GM19035 (cell line): ENCODE measurements at regions not wholly inside any gene's neighbourhood (a gene's known extent, or its start where the extent isn't known, plus 50 kb on each side); places are given as distances from the start of the nearest gene placed in this dataset.
"Not testable (repeated sequence)": the region's sequence is repeated elsewhere in the genome, so short reads cannot be mapped to it uniquely, and the experiment has no call there.

ENCODE experiments used
- ATAC-seq: cut with Tn5 transposase; IDR thresholded peaks from one replicate; pipeline ENCODE4 v1.9.1; 2021; ENCODE audit not compliant: unreplicated experiment

- ATAC-seq = no peak
Observed at GRCh38 chr5:39633057-39633456, 208.3 kb upstream of the DAB2 start.

DNA sequence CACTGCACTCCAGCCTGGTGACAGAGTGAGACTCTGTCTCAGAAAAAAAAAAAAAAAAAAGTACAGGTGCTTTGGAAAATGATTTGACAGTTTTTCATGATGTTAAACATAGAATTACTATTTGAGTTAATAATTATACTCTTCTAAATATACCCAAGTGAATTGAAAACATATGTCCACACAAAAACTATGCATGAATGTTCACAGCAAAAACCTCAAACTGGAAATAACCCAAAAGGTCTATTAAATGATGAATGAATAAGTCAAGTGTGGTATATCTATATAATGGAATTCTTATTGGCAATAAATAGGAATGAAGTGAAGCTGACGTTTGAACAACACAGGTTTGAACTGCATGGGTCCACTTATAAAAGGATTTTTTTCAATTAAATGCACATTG lies 207.2 kb upstream of the DAB2 start:
- ATAC-seq = no peak

GRCh38 chr5:39629946-39630345 lies 205.2 kb upstream of the DAB2 start:
- no peak for ATAC-seq

DNA sequence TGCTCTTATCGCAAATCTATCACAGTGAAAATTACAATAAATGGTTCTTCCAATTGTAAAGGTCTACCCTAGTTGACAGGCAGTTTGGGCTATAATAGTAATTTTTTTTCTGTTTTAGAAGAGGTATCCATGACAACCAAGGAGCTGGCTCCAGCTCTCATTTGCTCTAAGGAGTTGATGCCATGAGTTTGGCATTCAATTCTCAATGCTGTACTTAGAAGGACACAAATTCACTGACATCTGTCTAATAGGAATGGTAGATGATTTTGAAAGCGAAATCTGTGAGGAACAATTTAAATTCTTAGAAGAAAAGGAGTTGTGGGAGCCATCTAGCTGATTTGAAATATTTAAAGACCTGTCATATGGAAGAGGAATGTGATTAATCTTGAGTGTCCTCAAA lies 203.6 kb upstream of the DAB2 start:
- no peak for ATAC-seq

- ATAC-seq = no peak
Observed at GRCh38 chr5:39624890-39625289, 200.1 kb upstream of the DAB2 start.

DNA sequence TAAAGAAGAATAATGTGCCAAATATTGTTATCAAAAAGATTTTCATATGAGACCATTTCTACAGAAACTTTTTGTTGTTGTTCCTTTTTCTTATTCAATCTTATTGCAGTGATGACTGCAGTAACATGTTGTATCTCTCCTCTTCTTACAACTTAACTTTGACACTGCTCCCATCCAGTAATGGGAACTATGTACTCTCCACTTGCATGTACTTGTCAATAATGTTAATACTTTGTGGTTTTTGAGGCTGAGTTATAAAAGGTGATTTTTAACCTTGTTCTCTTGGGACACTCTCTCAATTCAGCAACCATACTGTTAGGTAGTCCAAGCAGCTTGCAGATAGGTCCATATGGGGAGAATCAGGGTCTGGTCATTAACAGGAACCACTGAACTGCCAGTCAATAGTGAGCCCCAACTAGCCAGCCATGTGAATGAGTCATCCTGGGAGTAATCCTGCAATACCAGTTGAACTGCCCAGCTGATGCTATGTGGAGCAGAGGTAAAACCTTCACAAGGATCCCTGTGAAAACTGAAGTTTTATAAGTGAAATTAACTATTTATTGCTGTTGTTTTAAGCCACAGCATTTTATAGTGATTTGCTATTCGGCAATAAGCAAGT lies 199.6 kb upstream of the DAB2 start:
- no peak for ATAC-seq

DNA sequence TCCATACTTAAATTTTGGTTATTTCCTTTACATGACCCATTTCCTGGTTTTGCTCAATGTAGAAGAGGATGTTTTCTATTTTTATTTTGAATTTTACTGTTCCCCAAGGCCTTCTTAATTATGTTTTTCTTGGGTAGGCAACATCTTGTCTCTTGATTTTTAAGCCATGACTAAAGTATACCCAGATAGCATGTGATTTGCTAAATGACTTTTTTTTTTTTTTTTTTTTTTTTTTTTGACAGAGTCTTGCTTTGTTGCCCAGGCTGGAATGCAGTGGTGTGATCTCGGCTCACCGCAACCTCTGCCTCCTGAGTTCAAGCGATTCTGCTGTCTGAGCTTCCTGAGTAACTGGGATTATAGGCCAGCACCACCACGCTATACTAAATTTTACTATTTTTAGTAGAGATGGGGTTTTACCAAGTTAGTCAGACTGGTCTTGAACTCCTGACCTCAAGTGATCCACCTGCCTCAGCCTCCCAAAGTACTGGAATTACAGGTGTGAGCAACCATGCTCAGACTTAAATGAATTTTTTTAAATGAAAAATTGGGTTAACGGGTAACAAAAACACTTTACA lies 198.6 kb upstream of the DAB2 start:
- ATAC-seq = no peak

GRCh38 chr5:39622281-39622680 lies 197.5 kb upstream of the DAB2 start:
- no peak for ATAC-seq

DNA sequence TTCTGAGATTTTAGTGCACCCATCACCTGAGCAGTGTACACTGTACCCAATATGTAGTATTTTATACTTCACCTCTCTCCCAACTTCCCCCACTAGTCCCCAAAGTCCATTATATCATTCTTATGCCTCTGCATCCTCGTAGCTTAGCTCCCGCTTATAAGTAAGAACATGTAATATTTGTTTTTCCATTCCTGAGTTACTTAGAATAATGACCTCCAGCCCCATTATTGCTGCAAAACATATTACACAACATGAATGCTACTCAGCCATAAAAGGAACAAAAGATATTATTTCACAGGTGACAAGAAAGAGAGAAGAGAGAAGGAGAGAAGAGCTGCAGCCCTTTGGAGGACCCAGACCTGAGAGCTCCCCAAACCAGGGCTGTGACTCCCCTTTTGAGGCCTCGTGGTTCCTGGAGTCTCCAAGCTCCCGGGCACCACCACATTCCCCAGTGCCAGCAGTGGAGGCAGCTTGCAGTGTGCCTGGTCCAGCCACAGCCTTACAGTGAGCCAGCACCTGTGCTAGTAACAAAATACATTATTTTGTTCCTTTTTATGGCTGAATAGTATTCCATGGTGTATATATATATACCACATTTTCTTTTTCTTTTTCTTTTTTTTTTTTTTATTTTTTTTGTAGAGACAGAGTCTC lies 194.5 kb upstream of the DAB2 start:
- ATAC-seq = no peak

GRCh38 chr5:39618391-39618790 lies 193.6 kb upstream of the DAB2 start:
- no peak for ATAC-seq

- ATAC-seq = no peak
Observed at GRCh38 chr5:39616131-39616530, 191.4 kb upstream of the DAB2 start.

DNA sequence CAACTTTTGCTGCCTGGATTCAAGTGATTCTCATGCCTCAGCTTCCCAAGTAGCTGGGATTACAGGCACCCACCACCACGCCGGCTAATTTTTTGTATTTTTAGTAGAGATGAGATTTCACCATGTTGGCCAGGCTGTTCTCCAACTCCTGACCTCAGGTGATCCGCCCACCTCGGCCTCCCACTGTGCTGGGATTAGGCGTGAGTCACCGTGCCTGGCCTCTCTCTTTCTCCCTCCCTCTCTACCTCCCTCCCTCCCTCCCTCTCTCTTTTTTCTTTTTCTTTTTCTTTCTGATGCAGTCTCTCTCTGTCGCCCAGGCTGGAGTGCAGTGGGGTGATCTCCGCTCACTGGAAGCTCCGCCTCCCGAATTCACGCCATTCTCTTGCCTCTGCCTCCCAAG lies 186.3 kb upstream of the DAB2 start:
- not testable (repeated sequence) for ATAC-seq

- no peak for ATAC-seq
Observed at GRCh38 chr5:39608024-39608423, 183.2 kb upstream of the DAB2 start.

DNA sequence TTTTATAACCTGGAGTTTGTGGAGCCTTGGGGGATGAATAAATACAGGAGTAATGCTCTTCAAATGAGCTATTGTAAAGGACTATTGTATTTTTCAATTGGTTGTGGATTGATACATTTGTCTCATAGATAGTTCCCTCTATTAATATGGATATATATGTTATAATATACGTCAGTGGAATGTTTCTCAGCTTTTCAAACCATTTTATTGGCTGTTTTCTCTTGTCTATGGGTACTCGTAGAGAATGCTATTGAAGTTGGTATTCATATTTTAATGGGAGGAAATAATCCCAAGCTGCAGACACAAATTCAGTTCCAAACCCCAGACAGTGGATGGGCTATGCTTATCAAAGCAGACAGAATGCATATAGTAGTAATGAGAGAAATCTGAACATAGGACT lies 181.8 kb upstream of the DAB2 start:
- no peak for ATAC-seq

DNA sequence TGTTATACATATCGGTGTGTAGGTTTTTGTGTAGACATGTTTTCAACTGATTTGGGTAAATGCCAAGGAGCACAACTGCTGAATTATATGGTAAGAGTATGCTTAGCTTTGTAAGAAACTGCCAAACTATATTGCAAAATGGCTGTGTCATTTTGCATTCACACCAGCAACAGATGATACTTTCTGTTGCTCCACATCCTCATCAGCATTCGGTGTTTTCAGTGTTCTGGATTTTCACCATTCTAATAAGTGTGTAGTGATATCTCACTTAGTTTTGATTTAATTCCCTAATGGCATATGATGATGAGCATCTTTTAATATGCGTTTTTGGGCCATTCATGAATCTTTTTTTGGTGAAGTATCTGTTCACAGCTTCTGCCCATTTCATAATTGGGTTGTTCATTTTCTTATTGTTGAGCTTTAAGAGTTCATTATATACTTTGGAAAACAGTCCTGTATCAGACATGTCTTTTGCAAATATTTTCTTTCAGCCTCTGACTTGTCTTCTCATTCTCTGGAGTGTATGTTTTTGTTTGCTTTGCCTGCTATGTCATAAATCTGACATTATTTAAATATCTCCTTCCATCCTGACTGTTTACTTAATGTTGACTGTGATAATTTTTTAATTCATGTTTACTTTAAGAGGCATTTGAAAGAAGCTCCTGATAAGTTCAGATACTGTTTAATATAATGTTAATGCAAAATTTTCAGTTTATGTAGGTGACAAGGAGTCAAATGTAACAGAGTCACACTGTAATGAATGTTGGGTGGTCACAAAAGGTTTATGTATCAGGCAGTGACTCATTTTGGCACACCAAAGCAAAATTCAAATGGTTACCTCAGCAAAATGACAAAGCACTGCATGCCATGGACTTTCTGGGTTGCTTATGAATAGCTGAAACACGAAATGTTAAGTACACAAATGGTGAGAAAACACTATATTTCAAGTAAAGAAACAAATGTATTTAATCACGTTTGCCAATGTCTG lies 181.1 kb upstream of the DAB2 start:
- no peak for ATAC-seq

GRCh38 chr5:39605145-39605544 lies 180.4 kb upstream of the DAB2 start:
- no peak for ATAC-seq

DNA sequence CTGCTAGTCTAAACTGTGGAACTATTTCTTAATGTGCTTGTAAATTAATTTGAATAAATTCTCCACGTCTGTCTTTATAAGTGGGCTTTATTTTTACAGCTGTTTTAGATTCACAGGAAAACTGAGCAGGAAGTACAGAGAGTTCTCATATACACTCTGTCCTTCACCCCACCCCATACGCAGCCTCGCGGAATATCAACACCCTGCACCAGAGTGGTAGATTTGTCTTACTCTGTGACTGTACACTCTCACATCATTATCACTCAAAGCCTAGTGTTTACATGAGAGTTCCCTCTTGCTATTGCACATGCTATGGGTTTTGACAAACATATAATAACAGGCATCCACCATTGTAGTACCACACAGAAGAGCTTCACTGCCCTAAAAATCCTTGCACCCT lies 179.7 kb upstream of the DAB2 start:
- ATAC-seq = no peak

- ATAC-seq = no peak
Observed at GRCh38 chr5:39599721-39600431, 175.1 kb upstream of the DAB2 start.

GRCh38 chr5:39598661-39599248 lies 174.0 kb upstream of the DAB2 start:
- no peak for ATAC-seq

- ATAC-seq = no peak
Observed at GRCh38 chr5:39588179-39588578, 163.4 kb upstream of the DAB2 start.

DNA sequence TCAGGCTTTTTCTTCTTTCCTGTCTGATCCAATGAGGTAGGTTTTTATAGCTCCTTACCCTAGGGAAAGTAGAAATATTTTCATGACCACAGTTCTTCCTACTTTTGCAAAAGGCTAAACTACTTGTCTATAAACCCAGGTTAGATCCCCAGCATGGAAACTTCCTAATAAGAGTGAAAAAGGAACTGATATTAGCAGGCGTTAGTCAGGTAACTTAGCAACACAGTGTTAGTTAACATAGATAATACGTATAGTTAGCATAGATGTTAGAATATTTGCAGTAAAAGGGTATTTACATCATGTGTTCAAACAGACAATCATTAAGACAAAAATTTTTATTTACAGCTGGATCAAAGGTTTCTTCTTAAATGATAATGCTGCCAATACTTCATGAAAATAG lies 162.9 kb upstream of the DAB2 start:
- no peak for ATAC-seq
